Kidney (tissue), 13 donors: ENCODE measurements at regions not wholly inside any gene's neighbourhood (a gene's known extent, or its start where the extent isn't known, plus 50 kb on each side); places are given as distances from the start of the nearest gene placed in this dataset.

Experiments used
- DNase-seq, 5 donors: peaks; one replicate each; pipeline ENCODE4 v3.0.0-alpha.2; 2013 to 2020
- FAIRE-seq: peaks from 2 replicates; lab custom pipeline; 2012; peaks lifted over from hg19 to GRCh38; lab: Jason Lieb, UNC
- H3K27ac ChIP-seq, 2 donors: one replicate each; pipeline ENCODE4 v1.7.0; 2013; ENCODE audit warnings: low read depth in 2 of 2, low read length in 2 of 2, inconsistent platforms in 1 of 2
- H3K27me3 ChIP-seq: one replicate; pipeline ENCODE4 v1.7.1; 2013; ENCODE audit warnings: low read length, inconsistent platforms; ENCODE audit not compliant: control insufficient read depth, insufficient read depth
- H3K36me3 ChIP-seq, 3 donors: one replicate each; pipeline versions ENCODE4 v1.7.0 to v1.7.1; 2013; ENCODE audit warnings: low read length in 3 of 3, control low read depth in 1 of 3, inconsistent platforms in 1 of 3; ENCODE audit not compliant: insufficient read depth in 3 of 3, control insufficient read depth in 2 of 3
- H3K4me1 ChIP-seq, 3 donors: one replicate each; pipeline versions ENCODE4 v1.7.0 to v1.7.1; 2013; ENCODE audit warnings: low read length in 3 of 3, inconsistent platforms in 1 of 3, low read depth in 1 of 3; ENCODE audit not compliant: control insufficient read depth in 2 of 3, insufficient read depth in 2 of 3
- H3K4me3 ChIP-seq, 3 donors: one replicate each; pipeline versions ENCODE4 v1.7.0 to v1.8.1; 2013; ENCODE audit warnings: low read length in 3 of 3, control low read depth in 1 of 3, inconsistent platforms in 1 of 3
- H3K9ac ChIP-seq, 3 donors: one replicate each; pipeline versions ENCODE4 v1.7.0 to v1.7.1; 2013; ENCODE audit warnings: low read length in 3 of 3, control low read depth in 1 of 3, inconsistent platforms in 1 of 3
- H3K9me3 ChIP-seq, 3 donors: one replicate each; pipeline versions ENCODE4 v1.7.0 to v1.7.1; 2013; ENCODE audit warnings: low read length in 3 of 3, control low read depth in 1 of 3, inconsistent platforms in 1 of 3; ENCODE audit not compliant: control insufficient read depth in 2 of 3, insufficient read depth in 1 of 3
- CTCF ChIP-seq: IDR thresholded peaks from 3 replicates; pipeline ENCODE4 v1.5.1; 2012; ENCODE audit warnings: mild to moderate bottlenecking, moderate library complexity, borderline replicate concordance; ENCODE audit not compliant: insufficient read depth; ENCODE audit errors: extremely low read depth
- intact Hi-C: fragments of 100-400 bp; cut with DNase I; formaldehyde crosslinking; loops from one replicate; pipeline ENCODE4 v1.11.1; 2022
- donor health status: control.
- donor health status: control.
- donor health status: control.
- donor health status: control.
- donor health status: control.
- donor health status: DM: yes; HTN: yes; CAD: no.
- donor health status: Normal renal cell carcinoma (clear cell type).

- H3K27ac ChIP-seq, result no peak overlapping the region
- intact Hi-C loops, result no loop called here
- no peak overlapping the region for H3K4me3 ChIP-seq
- no peak for FAIRE-seq
- no peak for TF ChIP-seq CTCF
- no peak for DNase-seq
- no peak overlapping the region for H3K9ac ChIP-seq
- no peaks in the 10 kb centered on the region for H3K4me1 ChIP-seq
- no peaks in the 10 kb centered on the region for H3K9me3 ChIP-seq
- no peaks in the 10 kb centered on the region for H3K27me3 ChIP-seq
- no peaks in the 10 kb centered on the region for H3K36me3 ChIP-seq
These were observed 122.4 kb upstream of the VASH1 start for GRCh38 chr14:76638841-76639240.

GRCh38 chr14:76639606-76640229 lies 121.5 kb upstream of the VASH1 start:
- no peaks in the 10 kb centered on the region for H3K4me1 ChIP-seq
- H3K36me3 ChIP-seq, result no peaks in the 10 kb centered on the region
- no peaks in the 10 kb centered on the region for H3K9me3 ChIP-seq
- H3K27ac ChIP-seq, result no peak overlapping the region
- H3K27me3 ChIP-seq, result no peaks in the 10 kb centered on the region
- H3K9ac ChIP-seq, result no peak overlapping the region
- no peak overlapping the region for H3K4me3 ChIP-seq
- no peak for TF ChIP-seq CTCF
- FAIRE-seq (no peak), DNase-seq (no peak)
- intact Hi-C loops, result loop anchor here (10.0 kb wide), 1 partner anchor 585 kb away; no protein-coding TSS in a partner anchor

GRCh38 chr14:76640923-76641395 lies 120.3 kb upstream of the VASH1 start:
- no peak overlapping the region for H3K27ac ChIP-seq
- no peak overlapping the region for H3K4me3 ChIP-seq
- no peak for FAIRE-seq
- H3K27me3 ChIP-seq, result no peaks in the 10 kb centered on the region
- no peaks in the 10 kb centered on the region for H3K4me1 ChIP-seq
- DNase-seq, result no peak
- no peak overlapping the region for H3K9ac ChIP-seq
- TF ChIP-seq CTCF, result no peak
- intact Hi-C loops, result loop anchor here (10.0 kb wide), 1 partner anchor 586 kb away; no protein-coding TSS in a partner anchor
- H3K9me3 ChIP-seq, result no peaks in the 10 kb centered on the region
- H3K36me3 ChIP-seq, result no peaks in the 10 kb centered on the region
